HG03354 (cell line): ENCODE measurements at regions not wholly inside any gene's neighbourhood (a gene's known extent, or its start where the extent isn't known, plus 50 kb on each side); places are given as distances from the start of the nearest gene placed in this dataset.
"Not testable (repeated sequence)": the region's sequence is repeated elsewhere in the genome, so short reads cannot be mapped to it uniquely, and the experiment has no call there.

Experiments
- ATAC-seq: cut with Tn5 transposase; IDR thresholded peaks from one replicate; pipeline ENCODE4 v1.9.1; 2021; ENCODE audit warnings: mild to moderate bottlenecking; ENCODE audit not compliant: unreplicated experiment, poor library complexity, severe bottlenecking

DNA sequence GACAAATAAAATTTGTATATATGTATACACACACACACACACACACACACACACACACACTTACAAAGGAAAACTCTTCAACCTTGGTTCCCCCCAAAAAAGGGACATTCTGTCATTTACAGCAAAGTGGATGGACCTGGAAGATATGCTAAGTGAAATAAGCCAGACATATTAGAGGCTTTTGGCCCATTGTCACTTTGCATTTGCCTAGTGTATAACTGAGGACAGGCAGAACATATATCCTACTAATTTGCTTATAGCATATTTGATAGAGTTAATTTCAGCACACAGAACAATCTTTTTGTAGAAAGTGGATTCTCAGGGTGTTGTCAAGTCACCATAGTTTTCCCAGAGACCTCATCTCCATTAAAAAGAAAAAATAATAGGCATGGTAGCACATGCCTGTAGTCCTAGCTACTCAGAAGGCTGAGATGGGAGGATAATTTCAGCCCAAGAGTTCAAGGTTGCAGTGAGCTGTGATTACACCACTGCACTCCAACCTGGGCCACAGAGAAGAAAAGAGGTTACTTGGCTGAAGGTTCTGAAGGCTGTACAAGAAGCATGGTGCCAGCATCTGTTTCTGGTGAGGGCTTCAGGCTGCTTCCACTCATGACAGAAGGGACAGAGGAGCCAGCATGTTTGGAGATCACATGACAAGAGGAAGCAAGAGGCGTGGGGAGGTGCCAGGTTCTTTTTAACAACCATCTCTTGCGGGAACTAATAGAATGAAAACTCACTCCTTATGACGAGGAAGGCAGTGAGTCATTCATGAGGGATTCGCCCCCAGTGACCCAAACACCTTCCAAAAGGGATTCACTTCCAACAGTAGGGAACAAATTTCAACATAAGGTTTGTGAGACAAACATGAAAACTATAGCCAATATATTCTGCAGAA lies 135.6 kb downstream of the TMEM168 start:
- ATAC-seq = no peak

DNA sequence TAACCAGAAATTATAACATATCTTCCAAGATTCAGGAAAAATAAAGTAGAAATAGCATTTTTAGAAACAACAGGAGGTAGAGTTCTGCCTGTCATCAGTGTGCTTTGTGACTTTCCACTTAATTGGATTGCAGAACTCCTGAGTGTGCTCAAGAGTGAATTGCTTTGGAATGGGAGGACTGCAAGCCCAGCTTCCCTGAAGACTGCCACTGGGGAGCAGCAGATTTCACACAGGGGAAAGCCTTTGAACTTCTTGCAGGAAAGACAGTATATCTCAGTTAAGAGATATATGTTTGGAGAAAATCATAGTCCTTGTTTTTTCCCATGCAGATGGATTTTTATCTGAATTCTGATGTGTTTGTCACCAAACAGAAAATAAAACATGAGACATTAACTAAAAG lies 124.5 kb downstream of the TMEM168 start:
- ATAC-seq = no peak

DNA sequence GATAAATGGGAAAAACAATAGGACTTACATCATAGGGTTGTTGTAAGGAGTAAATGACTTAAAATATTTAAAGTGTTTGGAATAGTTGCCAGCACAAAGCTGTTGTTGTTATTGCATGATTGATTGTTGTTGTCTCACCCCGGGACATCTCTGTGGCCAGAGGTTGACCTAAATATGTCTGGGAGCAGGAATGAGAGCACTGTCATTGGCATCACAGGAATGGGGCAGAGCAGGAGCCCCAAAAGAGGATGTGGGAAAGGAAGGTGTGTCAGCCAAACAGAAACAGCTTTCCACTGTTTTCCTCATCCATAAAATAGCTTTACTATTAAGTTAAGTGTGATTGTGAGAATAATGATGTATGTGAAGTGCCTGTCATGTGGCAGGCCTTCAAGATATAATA lies 121.6 kb downstream of the TMEM168 start:
- no peak for ATAC-seq

DNA sequence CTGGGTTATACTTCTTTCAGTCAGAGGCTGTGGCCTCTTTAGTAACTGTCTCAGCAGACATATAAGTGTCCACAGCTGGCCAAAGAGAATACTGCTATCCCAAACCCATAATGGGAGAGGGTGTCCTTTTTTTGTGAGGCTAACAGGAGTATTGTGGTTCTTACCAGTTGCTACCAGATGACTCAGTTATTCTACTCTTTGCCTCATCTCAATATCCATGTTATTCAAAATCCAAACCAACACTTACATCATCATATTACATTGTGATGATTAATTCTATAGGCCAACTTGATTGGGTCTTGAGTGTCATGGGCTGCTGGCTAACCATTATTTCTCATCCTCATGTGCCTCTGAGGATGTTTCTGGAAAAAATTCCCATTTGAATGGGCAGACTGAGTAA lies 120.9 kb downstream of the TMEM168 start:
- no peak for ATAC-seq

DNA sequence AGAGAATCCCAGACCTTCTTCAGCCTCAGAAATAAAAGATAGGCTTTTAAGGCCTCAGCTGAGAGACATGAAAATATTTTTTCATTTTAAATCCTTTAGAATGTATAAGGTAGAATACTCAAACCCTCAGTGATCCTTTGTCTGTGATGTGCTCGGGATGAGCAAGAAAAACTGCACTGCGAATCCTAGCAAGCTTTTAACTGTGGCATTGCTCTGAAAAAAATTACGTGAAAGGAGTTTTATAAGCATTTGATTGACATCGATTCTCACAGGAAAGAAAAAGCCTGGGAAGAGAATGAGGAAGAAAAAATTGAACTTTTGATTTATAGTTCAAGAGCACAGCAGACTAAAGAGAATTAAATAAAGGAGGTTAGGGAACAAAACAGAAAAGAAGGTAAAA lies 120.0 kb downstream of the TMEM168 start:
- ATAC-seq = no peak

DNA sequence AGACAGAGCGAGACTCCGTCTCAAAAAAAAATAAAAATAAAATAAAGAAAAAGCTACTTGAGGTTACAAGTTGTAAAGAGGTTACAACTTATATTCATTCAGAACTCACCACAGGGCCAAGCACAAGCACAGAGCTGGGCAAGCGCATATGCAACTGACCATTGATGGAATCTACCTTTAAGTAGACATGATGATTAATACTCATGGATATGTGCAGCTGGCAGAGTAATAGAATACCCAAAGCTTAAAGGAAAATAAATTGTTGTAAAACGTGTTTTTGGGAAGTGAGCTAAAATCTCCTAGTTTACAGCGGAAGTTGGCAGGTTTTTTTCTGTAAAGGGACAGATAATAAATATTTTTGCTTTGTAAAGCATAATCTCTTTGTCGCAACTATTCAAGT lies 111.6 kb downstream of the TMEM168 start:
- no peak for ATAC-seq

DNA sequence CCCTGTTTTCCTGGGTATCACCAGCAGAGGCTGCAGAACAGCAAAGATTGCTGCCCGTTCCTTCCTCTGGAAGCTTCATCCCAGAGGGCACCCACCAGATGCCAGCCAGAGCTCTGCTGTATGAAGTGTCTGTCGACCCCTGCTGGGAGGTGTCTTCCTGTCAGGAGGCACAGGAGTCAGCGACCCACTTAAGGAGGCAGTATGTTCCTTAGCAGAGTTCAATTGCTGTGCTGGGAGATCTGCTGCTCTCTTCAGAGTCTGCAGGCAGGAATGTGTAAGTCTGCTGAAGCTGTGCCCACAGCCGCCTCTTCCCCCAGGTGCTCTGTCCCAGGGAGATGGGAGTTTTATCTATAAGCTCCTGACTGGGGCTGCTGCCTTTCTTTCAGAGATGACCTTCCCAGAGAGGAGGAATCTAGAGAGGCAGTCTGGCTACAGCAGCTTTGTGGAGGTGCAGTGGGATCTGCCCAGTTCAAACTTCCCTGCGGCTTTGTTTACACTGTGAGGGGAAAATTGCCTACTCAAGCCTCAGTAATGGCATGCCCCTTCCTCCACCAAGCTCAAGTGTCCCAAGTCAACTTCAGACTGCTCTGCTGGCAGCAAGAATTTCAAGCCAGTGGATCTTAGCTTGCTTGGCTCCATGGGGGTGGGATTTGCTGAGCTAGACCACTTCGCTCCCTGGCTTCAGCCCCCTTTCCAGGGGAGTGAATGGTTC lies 100.6 kb downstream of the TMEM168 start:
- ATAC-seq = not testable (repeated sequence)

DNA sequence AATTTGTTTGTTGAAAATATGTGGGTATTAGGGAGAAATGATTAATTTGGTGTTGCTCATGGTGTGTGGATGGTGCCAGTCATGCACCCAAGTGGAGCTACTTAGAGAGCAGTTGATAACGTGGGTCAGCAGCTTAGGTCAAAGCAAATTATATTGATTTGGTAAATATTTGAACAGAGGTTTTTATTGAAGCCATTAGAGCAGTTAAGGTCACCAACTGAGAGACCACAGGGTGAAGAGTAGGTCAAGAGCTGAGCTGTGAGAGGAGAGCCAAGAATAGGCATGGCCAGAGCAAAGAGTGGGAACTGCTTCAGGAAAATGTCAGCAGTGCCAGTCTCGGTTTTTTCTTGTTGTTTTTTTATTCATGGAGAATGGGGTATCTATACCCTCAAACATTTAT lies 97.9 kb downstream of the TMEM168 start:
- ATAC-seq = no peak

GRCh38 chr7:112697211-112697610 lies 93.0 kb downstream of the TMEM168 start:
- not testable (repeated sequence) for ATAC-seq

DNA sequence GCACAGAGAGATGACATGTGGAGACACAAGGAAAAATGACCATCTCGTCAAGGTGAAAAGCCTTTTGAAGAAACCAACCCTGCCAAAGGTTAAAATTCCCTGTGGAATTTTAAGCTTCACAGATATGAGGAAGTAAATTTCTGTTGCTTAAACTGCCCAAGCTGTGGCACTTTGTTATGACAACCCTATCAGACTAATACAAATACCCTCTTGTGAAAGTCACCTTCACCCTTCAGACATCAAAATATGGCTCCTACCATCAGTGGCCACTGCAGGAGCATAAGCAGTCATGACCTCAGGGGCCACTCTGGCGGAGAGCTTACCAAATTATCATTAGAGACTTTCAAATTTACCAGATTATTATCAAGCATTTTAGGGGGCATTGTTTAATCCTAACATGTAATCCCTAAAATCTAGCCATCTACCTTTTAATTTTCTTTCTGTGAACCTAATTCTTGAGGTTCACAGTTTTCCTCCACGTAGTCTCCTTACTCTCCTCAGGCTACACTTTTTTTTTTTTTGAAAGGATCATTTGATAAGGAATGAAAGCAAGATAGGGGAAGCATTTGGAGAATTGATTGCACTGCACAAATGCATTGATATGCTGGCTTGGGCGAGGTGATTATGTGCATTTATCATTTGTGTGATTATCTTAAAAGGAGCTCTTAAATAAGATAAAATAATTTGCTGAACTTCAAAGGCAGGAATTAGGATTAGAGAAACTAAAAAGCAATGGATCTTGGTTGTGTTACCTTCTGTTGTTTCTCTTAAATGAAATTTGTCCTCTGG lies 90.3 kb downstream of the TMEM168 start:
- no peak for ATAC-seq

DNA sequence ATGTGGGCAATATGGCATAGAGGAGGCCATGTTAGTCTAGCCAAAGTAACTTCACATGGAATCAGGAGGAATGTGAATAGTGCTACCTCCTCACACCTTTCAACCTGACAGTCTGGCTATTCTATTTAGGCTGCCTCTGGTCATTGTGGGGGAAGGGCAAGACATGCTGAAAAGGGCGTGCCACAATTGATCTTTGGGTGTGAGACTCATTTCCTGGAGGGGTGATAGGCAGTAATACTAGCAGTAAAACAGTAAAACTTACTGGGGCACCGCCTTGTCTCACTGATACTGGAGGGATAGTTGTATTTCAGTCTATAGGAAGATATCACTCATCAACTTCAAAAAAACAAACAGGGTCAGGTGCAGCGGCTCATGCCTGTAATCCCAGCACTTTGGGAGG lies 88.7 kb downstream of the TMEM168 start:
- ATAC-seq = no peak

DNA sequence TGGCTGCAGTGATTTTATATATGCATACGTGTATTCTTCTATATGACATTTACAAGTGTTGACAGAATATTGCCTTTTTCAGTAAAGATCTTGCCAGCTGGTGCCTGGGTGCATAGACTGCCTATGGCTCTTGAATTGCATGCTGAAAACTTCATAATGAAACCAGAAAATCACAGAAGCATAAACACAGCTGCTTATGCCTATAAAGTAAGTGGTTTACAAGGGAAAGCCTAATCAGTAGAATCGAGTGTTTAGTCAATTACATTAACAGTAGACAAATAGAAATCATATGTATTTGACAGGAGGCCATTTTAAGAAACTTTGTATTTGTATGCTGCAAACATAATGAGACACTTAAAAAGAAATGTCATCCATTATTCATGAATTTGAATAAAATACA lies 82.5 kb downstream of the TMEM168 start:
- ATAC-seq = no peak

DNA sequence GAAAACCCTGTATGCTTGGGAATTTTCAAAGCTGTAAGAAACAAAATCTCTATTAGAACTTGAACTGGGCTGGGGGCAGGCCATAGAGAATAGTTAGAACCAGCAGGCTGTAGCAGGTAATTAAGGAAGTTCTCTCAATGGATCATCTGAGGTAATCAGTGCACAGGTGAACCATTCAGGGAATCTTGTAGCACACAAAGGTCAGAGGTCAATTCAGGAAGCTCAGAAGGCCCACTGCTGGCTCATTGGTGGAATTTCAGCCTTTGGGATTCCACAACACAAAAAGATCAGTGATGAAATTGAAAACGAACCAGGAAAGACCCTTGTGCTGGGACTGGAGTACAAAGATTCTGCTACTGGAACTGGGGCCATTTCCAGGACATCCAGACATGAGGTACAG lies 82.0 kb downstream of the TMEM168 start:
- ATAC-seq = no peak
